GM19438 (cell line): ENCODE measurements at regions not wholly inside any gene's neighbourhood (a gene's known extent, or its start where the extent isn't known, plus 50 kb on each side); places are given as distances from the start of the nearest gene placed in this dataset.

Source experiments
- ATAC-seq: cut with Tn5 transposase; IDR thresholded peaks from one replicate; pipeline ENCODE4 v1.9.1; 2021; ENCODE audit warnings: low read depth; ENCODE audit not compliant: unreplicated experiment

DNA sequence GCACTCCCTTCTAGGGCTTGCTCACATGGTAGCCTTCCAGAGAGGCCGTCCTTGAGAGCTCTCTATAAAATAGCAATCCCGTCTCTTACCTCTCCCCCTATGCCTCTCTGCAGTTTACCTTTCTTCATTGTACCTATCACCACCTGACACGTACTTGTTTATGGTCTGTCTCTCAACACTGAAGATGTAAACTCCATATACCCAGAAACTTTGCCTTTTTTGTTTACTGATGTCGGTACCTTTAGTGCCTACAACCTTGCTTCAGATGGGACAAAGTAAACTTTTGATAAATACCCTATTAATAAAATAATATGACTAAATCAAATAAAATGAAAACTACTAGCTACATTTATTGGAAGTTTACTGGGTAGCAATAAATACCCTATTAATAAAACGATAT is 220.6 kb downstream of the GPAM start:
- ATAC-seq = no peak

DNA sequence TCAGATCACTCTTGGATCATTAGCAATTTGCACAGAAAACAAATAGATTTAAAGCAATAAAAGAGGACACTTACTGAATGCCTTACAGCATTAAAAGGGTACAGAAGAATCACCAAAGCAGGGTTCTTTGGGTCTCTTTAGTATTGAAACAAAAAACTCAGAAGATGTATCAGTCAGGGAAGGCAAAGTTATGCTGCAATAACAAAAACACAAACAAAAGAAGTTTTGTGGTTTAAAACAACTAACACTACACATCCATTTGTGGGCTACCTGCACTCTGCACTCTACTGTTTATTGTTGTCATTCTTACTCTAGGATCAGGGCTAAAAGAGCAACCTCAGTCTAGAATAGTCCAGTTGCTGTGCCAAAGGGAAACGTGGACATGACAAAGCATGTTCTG is 216.4 kb downstream of the GPAM start:
- no peak for ATAC-seq

DNA sequence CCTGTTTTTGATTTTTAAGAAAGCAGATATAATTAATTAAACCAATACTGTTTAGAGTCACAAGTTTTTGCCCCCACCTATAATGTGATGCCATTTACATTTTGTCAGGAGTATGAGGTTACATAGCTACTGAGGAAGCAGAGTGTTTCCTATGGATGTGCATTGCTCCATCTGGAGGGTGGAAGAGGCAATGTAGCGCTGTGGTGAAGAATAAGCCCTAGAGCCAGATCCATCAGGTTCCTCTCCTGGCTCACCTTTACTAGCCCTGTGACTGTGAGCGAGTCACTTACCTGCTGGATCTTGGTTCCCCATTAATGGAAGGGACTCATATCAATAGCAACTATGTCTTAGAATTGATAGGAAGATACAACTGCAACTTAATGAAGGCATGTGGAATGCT is 216.0 kb downstream of the GPAM start:
- ATAC-seq = no peak

DNA sequence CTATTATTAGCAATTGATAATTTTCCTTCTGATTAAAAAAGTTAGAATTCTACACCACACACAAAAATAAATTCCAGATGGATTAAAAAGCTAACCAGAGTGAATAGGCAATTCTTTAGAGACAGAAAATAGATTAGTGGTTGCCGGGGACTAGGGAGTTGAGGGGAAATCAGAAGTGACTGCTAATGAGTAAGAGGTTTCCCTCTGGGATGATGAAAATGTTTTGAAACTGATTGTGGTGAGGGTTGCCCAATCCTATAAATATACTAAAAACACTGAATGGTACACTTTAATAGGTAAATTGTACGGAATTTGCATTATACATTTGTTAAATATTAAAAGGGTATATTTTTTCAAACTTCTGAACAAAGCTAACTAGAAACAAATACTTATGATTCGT is 214.9 kb downstream of the GPAM start:
- no peak for ATAC-seq

DNA sequence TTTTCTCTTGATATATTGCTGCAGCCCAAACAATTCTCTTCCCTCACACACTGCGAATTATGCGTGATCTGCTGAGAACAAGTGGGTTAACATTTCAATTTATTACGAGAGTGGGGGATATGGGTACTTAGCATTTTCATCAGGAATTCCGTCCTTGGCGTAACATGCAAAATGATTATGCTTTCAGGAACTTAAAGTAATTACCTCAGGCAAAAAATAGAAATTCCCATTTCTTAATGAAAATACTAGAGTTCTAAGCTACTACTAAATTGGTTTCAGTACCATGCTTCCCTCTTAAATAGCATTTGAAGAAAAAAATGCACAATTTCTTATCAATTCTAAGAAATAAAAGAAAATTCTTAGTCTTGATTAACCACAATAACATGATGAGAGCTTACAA is 213.5 kb downstream of the GPAM start:
- no peak for ATAC-seq

DNA sequence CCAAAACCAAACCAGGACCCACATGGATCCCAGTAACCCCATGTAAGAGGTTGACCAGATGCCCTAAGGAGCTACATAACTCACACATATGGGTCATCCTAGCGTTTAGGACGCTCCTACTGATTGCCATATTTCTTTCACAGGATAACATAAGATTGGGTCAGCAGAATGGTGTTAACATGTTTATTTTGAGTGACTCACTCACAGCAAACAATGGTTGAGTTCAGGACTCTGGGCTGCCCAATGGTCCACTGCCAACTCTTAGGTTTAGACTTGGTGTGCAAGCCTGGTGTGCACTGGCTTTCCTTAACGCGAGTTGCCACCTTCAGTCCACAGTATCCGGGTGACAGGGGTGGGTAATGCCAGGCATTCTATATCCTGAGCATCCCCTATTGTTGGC is 211.5 kb downstream of the GPAM start:
- no peak for ATAC-seq

DNA sequence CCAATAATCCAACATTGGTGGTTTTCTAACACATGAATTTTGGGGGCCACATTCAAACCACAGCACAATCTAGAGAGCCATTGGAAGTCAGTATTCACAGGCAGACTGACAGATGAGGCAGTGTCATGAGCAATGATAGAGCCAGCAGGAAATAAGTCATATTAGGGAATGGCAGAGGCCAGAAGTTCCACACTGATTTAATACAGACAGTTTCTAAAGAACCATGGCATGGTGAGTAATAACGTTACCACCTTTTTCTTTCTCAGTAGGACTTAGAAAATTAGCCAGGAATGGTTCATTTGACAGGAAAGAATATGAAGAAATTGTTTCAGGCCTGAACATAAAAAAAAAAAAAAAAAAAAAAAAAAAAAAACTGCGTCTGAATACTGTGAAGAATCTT is 210.3 kb downstream of the GPAM start:
- no peak for ATAC-seq

DNA sequence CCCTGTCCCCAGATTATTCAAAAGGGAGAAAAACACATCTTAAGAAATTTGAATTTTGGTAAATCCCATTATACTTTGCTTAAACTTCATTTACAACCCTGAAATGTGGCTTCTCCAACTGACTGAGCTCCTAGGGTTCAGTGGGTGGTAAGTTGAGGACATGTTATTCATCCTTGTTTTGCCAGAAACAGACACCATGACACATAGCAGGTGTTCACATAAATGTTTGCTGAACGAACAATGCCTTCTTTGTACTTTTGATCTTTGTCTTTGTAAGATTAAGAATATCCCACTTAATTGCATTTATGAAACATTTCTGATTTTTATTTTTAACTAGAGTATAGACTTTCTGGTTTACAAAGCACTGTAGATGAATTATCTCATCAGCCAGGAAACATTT is 209.7 kb downstream of the GPAM start:
- no peak for ATAC-seq

DNA sequence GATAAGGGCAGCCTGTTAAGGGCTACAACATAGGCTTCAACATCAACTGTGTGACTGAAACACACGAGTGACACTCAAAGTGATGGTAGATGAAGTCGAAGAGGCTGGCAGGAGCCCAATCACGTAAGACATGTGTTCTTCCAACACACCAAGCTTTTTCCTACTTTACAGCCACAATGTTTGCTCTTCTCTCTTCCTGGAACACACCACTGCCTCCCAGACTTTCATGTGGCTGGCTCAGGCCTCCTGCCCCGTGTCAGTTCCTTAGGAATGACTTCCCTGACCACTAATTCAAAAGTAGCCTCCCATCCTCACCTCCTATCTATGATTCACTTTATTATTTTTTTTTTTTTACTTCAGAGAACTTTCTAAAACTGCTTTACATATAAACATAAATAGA is 209.2 kb downstream of the GPAM start:
- no peak for ATAC-seq

DNA sequence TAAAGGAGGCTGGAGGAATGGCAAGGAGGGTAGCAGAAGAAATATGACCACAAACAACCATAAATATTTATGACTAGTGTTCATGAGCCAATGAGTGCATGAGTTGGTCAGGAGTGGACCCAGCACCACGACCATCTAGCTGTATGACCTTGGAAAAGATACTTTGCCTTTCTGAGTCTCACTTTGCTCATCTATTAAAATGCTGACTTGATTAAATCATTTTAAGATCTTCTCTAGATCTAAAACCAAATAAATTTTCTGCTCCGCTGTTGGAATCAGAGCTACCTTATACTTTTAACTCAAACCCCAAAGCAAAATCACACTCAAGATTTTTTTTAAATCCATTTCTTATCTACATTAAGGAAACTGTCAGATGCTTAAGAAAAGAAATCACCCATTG is 207.0 kb downstream of the GPAM start:
- no peak for ATAC-seq

DNA sequence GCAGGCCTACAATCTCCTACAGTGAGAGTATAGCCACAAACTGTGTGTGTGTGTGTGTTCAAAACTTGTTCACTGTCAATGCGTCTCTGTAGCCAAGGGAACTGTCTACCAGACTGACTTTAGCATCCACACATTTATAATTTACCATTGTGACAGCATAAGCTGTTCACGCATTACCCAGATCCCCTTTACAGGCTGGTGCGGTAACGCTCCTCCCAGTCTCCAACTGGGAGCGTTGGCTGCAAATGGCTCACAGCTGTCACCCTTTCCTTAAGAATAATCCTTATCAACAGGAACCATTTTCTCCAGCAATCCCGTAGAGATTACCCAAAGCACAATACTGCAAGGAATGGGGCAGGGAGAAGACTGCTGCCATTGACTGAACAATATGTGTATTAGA is 199.5 kb downstream of the GPAM start:
- ATAC-seq = no peak

DNA sequence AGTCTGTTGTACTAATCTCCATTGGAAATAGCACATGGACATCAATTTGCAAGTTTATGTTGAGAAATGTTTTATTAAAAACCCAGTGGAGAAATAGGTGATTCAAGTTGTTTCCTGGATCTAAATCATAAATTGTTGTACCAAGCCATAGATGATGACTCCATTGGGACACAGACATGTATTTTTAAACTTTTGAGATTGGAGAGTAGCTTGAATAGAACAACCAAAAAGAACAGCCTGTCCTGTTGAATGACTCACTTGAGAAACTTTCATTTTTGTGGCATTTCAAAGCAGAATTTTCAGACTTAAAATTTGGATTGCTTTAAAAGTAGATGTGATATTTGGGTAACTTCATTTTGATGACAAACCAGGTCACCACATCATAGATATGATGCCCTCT is 197.5 kb downstream of the GPAM start:
- no peak for ATAC-seq

DNA sequence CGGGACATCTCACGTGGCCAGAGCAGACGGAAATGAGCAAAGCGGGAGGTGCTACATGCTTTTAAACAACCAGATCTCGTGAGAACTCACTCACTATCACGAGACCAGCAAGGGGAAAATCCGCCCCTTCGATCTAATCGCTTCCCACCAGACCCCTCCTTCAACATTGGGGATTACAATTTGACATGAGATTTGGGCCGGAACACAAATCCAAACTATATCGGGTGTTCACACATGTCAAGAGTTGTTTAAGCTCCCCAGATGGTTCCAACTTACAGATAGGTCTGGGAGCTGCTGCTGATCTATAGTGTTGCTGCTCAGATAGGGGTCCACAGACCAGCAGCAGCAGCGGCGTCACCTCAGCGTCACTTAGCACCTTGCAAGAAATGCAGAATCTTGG is 194.9 kb downstream of the GPAM start:
- ATAC-seq = no peak

DNA sequence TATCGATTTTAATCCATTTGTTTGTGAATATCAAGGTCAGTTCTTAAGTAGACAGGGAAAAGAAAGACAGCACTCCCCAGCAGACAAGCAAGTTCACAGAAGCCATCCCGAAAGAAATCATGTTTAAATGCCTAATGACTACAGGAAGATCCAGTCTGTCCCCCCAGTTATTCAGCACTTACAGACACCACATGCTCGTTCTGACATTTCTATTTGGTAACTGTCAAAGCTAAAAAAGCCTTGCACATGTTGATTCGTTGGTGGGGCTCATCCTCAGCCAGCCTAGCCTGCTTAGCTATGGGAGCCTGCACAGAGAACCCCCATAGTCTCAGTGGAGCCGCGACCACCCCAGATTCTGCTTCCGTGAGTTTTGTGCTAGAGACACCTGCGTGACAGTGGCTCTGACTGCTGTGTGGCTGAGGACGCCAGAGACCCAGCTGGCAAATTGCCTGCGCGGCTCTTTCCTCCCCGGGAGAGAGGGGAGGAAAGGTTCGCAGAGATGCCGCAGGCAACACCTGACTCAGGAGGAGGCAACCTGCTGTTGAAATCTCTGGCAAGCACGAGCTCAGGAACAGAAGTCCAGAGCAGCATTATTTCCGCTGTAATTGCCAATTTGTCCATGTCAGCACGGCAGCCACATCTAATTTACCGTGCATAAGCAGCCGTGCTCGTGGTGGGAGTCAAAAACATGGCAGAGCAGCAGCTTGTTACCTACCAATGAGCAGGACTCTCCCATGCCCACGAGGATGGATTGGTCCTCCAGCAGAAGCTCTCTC is 194.2 kb downstream of the GPAM start:
- ATAC-seq = no peak

DNA sequence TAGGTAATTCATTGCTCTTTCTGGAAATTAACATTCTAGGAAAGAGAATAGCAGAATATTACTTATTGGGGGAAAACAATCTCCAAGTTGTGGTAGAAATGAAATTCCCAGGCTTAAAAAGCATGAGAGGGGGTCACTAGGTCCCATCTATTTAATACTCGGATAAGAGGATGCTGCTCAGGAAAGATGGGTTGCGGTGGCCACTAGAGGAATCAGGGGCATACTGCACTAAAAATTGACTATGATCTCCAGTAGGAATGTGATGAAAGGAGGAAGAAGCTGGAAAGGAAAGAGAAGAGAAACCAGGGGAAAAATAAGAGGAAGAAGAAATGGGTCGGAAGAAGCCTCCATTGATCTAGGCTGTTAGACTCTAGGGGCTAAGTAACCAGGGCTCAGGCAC is 192.8 kb downstream of the GPAM start:
- no peak for ATAC-seq

DNA sequence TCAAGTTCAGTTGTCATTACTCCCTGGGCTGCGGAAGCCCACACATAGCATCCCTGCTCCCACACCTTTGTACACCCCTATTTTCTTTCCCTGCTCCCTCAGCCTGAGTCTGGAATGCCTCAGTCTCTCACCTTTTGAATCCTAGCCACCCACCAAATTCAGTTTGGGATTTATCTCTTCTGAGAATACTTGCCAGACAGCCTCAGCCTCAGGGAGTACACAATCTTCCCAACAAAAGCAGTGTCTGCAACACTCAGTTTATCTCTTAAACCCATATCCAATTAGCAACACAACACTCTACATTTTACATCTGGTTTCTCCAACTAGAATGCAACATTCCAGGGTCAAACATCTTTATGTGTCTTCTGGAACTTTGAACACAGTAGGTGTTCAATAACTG is 190.2 kb downstream of the GPAM start:
- ATAC-seq = no peak

DNA sequence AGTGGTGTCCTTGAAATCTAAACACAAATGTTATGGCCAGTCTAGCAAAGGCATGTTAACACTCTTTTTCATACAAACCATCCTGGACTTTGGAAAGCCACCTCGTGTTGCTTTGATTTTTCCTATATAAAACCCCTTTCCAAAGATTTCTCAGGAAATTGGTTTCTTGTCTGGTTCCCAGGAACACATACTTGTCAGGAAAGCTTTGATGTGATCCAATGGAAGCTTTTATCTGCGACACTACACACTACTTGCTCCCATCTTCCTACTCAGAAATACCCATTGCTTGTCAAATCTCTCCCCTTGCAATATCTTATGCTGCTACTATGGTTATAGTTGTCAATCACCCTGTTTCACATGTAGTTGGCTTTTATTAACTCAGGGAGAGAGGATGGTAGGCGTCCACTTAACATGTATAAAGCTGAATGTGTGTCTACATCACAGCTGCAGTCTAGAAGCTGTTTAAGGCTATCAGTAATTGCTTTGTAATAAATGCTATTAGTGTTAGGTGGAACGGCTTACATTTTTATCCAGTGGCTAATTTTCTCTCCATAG is 189.6 kb downstream of the GPAM start:
- no peak for ATAC-seq

DNA sequence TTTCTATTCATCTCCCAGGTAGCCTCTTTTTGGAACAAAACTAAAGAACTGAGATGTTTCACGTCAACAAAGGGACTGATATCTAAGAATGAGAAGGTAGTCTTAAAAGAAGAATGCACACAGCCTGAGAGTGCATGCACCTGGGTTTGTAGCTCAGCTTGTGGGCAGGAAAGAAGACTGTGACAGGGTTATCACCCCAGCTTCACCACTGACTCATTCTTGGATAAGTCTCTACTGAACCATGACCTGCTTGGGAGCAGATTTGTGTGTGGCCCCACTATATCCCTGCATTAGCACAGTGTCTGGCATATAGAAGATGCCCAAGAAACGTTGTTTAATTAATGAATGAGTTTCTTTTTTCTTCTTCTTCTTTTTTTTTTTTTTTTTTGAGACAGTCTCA is 187.5 kb downstream of the GPAM start:
- ATAC-seq = peak; percentile 99

DNA sequence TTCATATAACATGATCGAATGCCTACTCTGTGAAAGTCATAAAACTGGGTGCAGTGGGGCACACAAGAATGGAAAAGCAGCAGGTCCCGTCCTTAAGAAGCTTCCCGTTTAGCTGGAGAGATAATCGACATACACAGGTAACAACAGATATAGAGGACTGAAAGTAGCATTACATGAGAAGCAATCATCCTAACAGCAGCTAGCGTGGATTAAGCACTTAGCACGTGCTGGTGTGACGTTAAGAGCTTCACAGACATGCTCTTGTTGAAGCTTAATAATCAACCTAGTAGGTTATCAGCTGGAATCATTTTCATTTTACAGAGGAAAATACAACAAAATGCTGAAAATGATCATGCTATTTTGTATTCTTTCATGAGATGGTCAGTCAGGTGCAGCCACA is 184.8 kb downstream of the GPAM start:
- no peak for ATAC-seq

DNA sequence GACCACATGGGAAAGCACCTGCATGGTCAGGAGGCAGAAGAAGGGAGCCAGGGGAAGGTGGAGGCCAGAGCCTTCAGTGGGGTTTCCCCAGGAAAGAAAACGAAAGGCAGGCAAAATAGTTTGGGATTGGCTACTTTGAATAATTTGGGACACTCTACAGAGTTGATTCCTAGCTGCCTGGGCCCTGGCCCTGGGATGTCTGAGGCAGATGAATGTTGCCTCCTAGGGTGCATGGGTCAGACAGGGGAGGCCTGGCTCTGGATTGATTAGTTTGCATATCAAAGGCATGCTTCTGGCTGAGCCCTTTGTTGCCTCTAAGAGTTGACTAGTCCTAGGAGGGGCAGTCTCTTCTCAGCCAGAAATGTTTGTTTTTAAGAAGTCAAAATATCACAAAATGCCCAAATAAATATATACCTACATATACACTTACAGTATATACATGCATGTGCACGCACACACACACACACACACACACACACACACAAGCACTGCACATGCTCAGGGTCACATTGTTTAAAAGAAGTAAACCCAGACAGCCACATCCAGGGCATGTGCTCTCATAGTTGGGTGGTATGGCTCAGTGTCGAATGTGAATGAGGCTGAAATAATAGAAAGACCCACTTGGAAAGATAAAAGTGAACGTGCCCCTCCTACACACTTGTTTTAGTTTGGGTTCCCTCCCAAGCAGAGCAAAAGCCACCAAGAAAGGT is 184.2 kb downstream of the GPAM start:
- ATAC-seq = no peak

DNA sequence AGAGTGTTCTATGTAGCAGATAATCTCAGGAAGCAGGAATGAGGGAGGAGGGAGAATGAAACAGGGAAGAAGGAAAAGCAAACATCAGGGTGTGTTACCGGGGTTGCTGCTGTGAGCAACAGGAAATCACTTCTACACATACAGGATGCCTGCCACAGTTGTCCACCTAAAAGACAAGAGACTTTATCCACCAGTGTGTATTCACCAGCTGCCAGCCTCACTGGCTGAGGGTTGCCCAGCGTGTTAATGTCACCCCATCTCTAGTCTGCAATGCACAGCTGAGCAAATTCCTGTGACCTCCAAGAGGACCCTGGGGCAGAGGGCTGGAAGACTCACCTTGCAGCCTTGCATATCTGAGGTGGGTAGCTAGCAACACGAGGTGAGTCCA is 183.7 kb downstream of the GPAM start:
- no peak for ATAC-seq

DNA sequence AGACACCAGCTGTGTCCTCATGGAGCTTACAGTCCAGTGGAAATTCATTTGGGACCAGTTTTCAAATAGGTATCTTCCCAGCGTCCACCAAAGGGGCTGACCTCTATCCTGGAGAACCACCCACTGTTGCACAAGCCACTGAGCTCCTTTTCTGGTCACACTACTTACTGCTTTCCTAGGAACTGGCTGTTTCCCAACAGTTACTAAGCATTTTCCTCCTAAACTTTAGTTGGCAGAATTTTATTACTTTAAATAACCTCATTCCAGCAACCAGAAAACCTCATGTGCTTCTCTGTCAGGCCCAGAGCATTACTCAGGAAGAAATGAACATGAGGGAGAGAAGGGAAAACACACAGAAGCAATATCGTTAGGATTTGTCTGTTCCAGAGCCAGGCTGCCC is 183.1 kb downstream of the GPAM start:
- ATAC-seq = no peak
